K562 (cell line): ENCODE measurements at regions not wholly inside any gene's neighbourhood (a gene's known extent, or its start where the extent isn't known, plus 50 kb on each side); places are given as distances from the start of the nearest gene placed in this dataset.
"Not testable (repeated sequence)": the region's sequence is repeated elsewhere in the genome, so short reads cannot be mapped to it uniquely, and the experiment has no call there.

Source experiments
- ATAC-seq: fragments of 200-7000 bp; cut with Tn5 transposase; 3 replicates; pipeline ENCODE4 v1.9.1; 2020; ENCODE audit warnings: moderate library complexity
- BruUV-seq: library from RNA; stranded (reverse); fragments of 400-500 nt; replicated peaks from 2 replicates; lab custom pipeline; 2021; lab: Mats Ljungman, UMichigan
- CTCF ChIA-PET: fragments of 300-600 bp; formaldehyde crosslinking; extraction: SDS; loops from one replicate; lab custom pipeline; 2021; ENCODE audit warnings: low intra/inter-chr PET ratio; lab: Yijun Ruan, JAX
- POLR2A ChIA-PET: fragments of 300-600, 350-650 bp; sonication (Branson Sonifier 250); formaldehyde crosslinking; extraction: SDS; loops from one replicate; lab custom pipeline; 2021; ENCODE audit warnings: antibody characterized with exemption, inconsistent platforms; lab: Yijun Ruan, JAX
- DNase-seq, 4 experiments: peaks; one replicate each; pipeline versions ENCODE4 v3.0.0 to v3.0.0-alpha.2; 2011 to 2018; ENCODE audit warnings: low spot score in 3 of 4, mixed read lengths in 3 of 4; ENCODE audit errors: extremely low read depth in 1 of 4
- FAIRE-seq: peaks from 2 replicates; lab custom pipeline; 2011; peaks lifted over from hg19 to GRCh38; lab: Jason Lieb, UNC
- H2AFZ ChIP-seq: 2 replicates; pipeline ENCODE4 v1.6.0; 2011; ENCODE audit warnings: low read depth, low read length, control low read depth, inconsistent platforms
- H3K27ac ChIP-seq: fragments of 200-600 bp; 3 replicates; pipeline ENCODE4 v1.8.0; 2011; ENCODE audit warnings: low read depth, mild to moderate bottlenecking, control low read depth, inconsistent platforms, low read length, moderate library complexity, mixed read lengths; ENCODE audit errors: extremely low read depth
- H3K27me3 ChIP-seq, 2 experiments: fragments of 300-600 bp in 1 of 2; 2 replicates in 1 of 2; 3 replicates in 1 of 2; pipeline versions ENCODE4 v1.6.0 to v1.8.0; 2011; ENCODE audit warnings: inconsistent platforms in 2 of 2, low read length in 2 of 2, mild to moderate bottlenecking in 1 of 2, mixed read lengths in 1 of 2, moderate library complexity in 1 of 2; ENCODE audit not compliant: control insufficient read depth in 2 of 2, insufficient read depth in 2 of 2
- H3K36me3 ChIP-seq: fragments of 300-600 bp; 3 replicates; pipeline ENCODE4 v1.8.0; 2011; ENCODE audit warnings: mild to moderate bottlenecking, low read length, inconsistent platforms; ENCODE audit not compliant: control insufficient read depth, insufficient read depth
- H3K4me1 ChIP-seq, 2 experiments: fragments of 200-600 bp in 1 of 2; replicated peaks in 1 of 2; 2 replicates in 1 of 2; 3 replicates in 1 of 2; pipeline versions ENCODE4 v1.5.1 to v1.8.0; 2011; ENCODE audit warnings: inconsistent platforms in 2 of 2, low read length in 2 of 2, mild to moderate bottlenecking in 1 of 2, mixed read lengths in 1 of 2, moderate library complexity in 1 of 2; ENCODE audit not compliant: control insufficient read depth in 2 of 2, insufficient read depth in 2 of 2
- H3K4me2 ChIP-seq: 2 replicates; pipeline ENCODE4 v1.6.1; 2011; ENCODE audit warnings: low read length, control low read depth, inconsistent platforms, mixed read lengths; ENCODE audit not compliant: insufficient read depth
- H3K4me3 ChIP-seq: fragments of 200-600 bp; sonication (generic), shearing (Covaris generic); 2 replicates; pipeline ENCODE4 v1.5.1; 2016; ENCODE audit warnings: control low read depth, inconsistent platforms
- H3K79me2 ChIP-seq: fragments of 200-600 bp; 3 replicates; pipeline ENCODE4 v1.8.0; 2011; ENCODE audit warnings: low read length, inconsistent platforms; ENCODE audit not compliant: control insufficient read depth, insufficient read depth
- H3K9ac ChIP-seq, 2 experiments: 2 replicates each; pipeline versions ENCODE4 v1.6.0 to v1.6.1; 2011; ENCODE audit warnings: low read depth in 2 of 2, low read length in 2 of 2, control low read depth in 1 of 2, inconsistent platforms in 1 of 2, mild to moderate bottlenecking in 1 of 2, mixed read lengths in 1 of 2; ENCODE audit not compliant: insufficient read depth in 1 of 2
- H3K9me1 ChIP-seq: one replicate; pipeline ENCODE4 v1.6.0; 2011; ENCODE audit warnings: inconsistent platforms, mild to moderate bottlenecking, low read length, moderate library complexity; ENCODE audit not compliant: control insufficient read depth, insufficient read depth
- H3K9me3 ChIP-seq: replicated peaks from 2 replicates; pipeline ENCODE4 v1.5.1; 2011; ENCODE audit warnings: low read depth, low read length, inconsistent platforms; ENCODE audit not compliant: control insufficient read depth, insufficient read depth
- H4K20me1 ChIP-seq: replicated peaks from 2 replicates; pipeline ENCODE4 v1.6.1; 2011; ENCODE audit warnings: low read length, inconsistent platforms, mixed read lengths; ENCODE audit not compliant: control insufficient read depth, insufficient read depth
- WGBS: fragments of 100-300 bp; shearing (Covaris generic); methylation state at CpG from one replicate; pipeline ENCODE4 v1.1.6; 2016; ENCODE audit warnings: low coverage, mixed read lengths; ENCODE audit not compliant: insufficient coverage; ENCODE audit errors: missing lambda C conversion rate; 5-methylcytosine and 5-hydroxymethylcytosine counted together
- in situ Hi-C: fragments of 300-500 bp; cut with MboI; formaldehyde crosslinking; loops from 4 replicates; pipeline ENCODE4 v1.15.0; 2018; ENCODE audit warnings: inconsistent platforms, mixed read lengths
- intact Hi-C: fragments of 100-400 bp; cut with micrococcal nuclease; formaldehyde crosslinking; loops from 2 replicates; pipeline ENCODE4 v1.14.2; 2022

DNA sequence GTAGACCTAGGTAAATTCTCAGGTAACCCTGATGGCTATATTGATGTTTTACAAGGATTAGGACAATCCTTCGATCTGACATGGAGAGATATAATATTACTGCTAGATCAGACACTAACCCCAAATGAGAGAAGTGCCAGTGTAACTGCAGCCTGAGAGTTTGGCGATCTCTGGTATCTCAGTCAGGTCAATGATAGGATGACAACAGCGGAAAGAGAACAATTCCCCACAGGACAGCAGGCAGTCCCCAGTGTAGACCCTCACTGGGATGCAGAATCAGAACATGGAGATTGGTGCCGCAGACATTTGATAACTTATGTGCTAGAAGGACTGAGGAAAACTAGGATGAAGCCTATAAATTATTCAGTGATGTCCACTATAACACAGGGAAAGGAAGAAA is 228.4 kb upstream of the CWC22 start:
- H3K79me2 ChIP-seq, H4K20me1 ChIP-seq, H3K9me1 ChIP-seq, H3K4me1 ChIP-seq, FAIRE-seq, H3K27me3 ChIP-seq, H3K4me3 ChIP-seq, BruUV-seq, CTCF ChIA-PET, ATAC-seq, POLR2A ChIA-PET, H3K9me3 ChIP-seq, DNase-seq, in situ Hi-C loops, H3K36me3 ChIP-seq, intact Hi-C loops, H3K9ac ChIP-seq, H3K4me2 ChIP-seq, H3K27ac ChIP-seq, H2AFZ ChIP-seq: not testable (repeated sequence)
- WGBS: 2% methylated on average over 4 of the region's 4 CpGs

- H3K4me3 ChIP-seq, H3K36me3 ChIP-seq, intact Hi-C loops, H3K9ac ChIP-seq, H4K20me1 ChIP-seq, H2AFZ ChIP-seq, POLR2A ChIA-PET, H3K27me3 ChIP-seq, DNase-seq, H3K4me2 ChIP-seq, CTCF ChIA-PET, H3K79me2 ChIP-seq, ATAC-seq, BruUV-seq, H3K27ac ChIP-seq, H3K9me3 ChIP-seq, H3K4me1 ChIP-seq, FAIRE-seq, in situ Hi-C loops, H3K9me1 ChIP-seq: not testable (repeated sequence)
- 1% methylated on average over 5 of the region's 5 CpGs for whole genome bisulfite sequencing
Measured at GRCh38 chr2:180234991-180235390, 227.9 kb upstream of the CWC22 start.
